K562 (cell line): ENCODE measurements at regions not wholly inside any gene's neighbourhood (a gene's known extent, or its start where the extent isn't known, plus 50 kb on each side); places are given as distances from the start of the nearest gene placed in this dataset.

Experiments
- ARHGAP35 ChIP-seq: fragments of 450-650 bp; IDR thresholded peaks from 2 replicates; pipeline ENCODE4 v1.6.1; 2018; ENCODE audit not compliant: partially characterized antibody
- ARNT ChIP-seq, 2 experiments: fragments of 450-650 bp; IDR thresholded peaks; 2 replicates each; pipeline ENCODE4 v1.6.1; 2016; ENCODE audit warnings: mild to moderate bottlenecking in 1 of 2
- BACH1 ChIP-seq: fragments of 200-800 bp; sonication (Bioruptor generic); IDR thresholded peaks from 2 replicates; pipeline ENCODE4 v1.6.1; 2016; ENCODE audit warnings: missing genetic modification characterization, missing compliant biosample characterization
- EP300 ChIP-seq: IDR thresholded peaks from 2 replicates; pipeline ENCODE4 v1.6.1; 2012; ENCODE audit warnings: low read length, improper control_type of control experiment
- FOXK1 ChIP-seq: sonication (generic); formaldehyde crosslinking; IDR thresholded peaks from 2 replicates; pipeline ENCODE4 v1.8.0; 2022; ENCODE audit warnings: missing genetic modification reagents, mild to moderate bottlenecking, borderline replicate concordance
- MYBL2 ChIP-seq, 2 experiments: fragments of 450-650 bp in 1 of 2; sonication (generic) in 1 of 2; formaldehyde crosslinking in 1 of 2; IDR thresholded peaks; 2 replicates each; pipeline versions ENCODE4 v1.6.1 to v1.8.1; 2017 to 2022; ENCODE audit warnings: borderline replicate concordance in 1 of 2, inconsistent platforms in 1 of 2, low read depth in 1 of 2, mild to moderate bottlenecking in 1 of 2, missing genetic modification reagents in 1 of 2, moderate library complexity in 1 of 2
- TBP ChIP-seq: optimal IDR thresholded peaks from 2 replicates; pipeline ENCODE3; 2011; ENCODE audit warnings: low read depth, low read length, improper control_type of control experiment
- ZBTB1 ChIP-seq: sonication (generic); formaldehyde crosslinking; IDR thresholded peaks from 2 replicates; pipeline ENCODE4 v1.8.1; 2023; ENCODE audit warnings: missing genetic modification reagents, low read depth, mild to moderate bottlenecking, borderline replicate concordance
- ZFP30 ChIP-seq: fragments of 250-450 bp; sonication (Bioruptor Pico); IDR thresholded peaks from 2 replicates; pipeline ENCODE4 v1.8.0; 2022; ENCODE audit warnings: moderate library complexity, mild to moderate bottlenecking, inconsistent platforms, borderline replicate concordance
- TF ChIP-seq, protein P1 (sequence below): fragments of 450-650 bp; formaldehyde crosslinking; IDR thresholded peaks from 2 replicates; pipeline ENCODE4 v1.4.0; 2022; ENCODE audit warnings: missing genetic modification characterization
- TF ChIP-seq, protein P2 (sequence below): fragments of 450-650 bp; IDR thresholded peaks from 2 replicates; pipeline ENCODE4 v1.6.1; 2017; ENCODE audit warnings: antibody characterized with exemption, mild to moderate bottlenecking
- TF ChIP-seq, protein P3 (sequence below), 3 experiments: IDR thresholded peaks in 2 of 3; conservative IDR thresholded peaks in 1 of 3; 2 replicates each; pipeline ENCODE4 v1.5.1; 2011 to 2012; ENCODE audit warnings: low read length in 3 of 3, mild to moderate bottlenecking in 3 of 3, control low read depth in 2 of 3, improper control_type of control experiment in 1 of 3, inconsistent platforms in 1 of 3, low read depth in 1 of 3, mixed read lengths in 1 of 3, moderate library complexity in 1 of 3; ENCODE audit not compliant: insufficient read depth in 2 of 3

DNA sequence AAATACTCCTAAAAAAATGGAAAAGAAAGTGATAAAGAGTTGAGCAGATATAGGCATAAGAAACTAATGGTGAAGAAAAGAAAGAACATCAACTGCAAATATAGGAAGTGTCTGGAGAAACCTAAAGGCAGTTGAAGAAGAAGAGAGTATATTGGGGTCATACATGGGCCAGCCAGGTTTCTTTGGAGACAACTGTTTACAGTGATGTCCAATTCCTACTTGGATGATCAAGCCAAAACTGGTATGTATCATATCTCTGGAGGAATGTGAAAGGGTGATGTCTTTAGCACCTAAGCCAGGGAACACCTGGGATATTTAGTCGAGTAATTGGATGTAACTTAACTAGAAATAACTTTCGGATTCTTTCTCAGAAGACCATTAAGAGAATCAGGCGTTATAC is 129.3 kb upstream of the FLRT2 start:
- TF ChIP-seq MYBL2 (IDR thresholded peaks at IDR 0.05; ENCODE audit: low read depth) (no peak), MYBL2 (CRISPR knock-in tag; IDR thresholded peaks at IDR 0.05; ENCODE audit: borderline replicate concordance) (no peak), BACH1 (tag) (no peak), ARNT (IDR thresholded peaks at IDR 0.05) (no peak), ZFP30 (CRISPR knock-in tag) (no peak), ZBTB1 (no peak), FOXK1 (CRISPR knock-in tag) (no peak), EP300 (no peak), TBP (no peak), ARHGAP35 (no peak)
- TF ChIP-seq, protein P1, sequence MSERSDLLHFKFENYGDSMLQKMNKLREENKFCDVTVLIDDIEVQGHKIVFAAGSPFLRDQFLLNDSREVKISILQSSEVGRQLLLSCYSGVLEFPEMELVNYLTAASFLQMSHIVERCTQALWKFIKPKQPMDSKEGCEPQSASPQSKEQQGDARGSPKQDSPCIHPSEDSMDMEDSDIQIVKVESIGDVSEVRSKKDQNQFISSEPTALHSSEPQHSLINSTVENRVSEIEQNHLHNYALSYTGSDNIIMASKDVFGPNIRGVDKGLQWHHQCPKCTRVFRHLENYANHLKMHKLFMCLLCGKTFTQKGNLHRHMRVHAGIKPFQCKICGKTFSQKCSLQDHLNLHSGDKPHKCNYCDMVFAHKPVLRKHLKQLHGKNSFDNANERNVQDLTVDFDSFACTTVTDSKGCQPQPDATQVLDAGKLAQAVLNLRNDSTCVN (CRISPR knock-in tag) = no peak
- TF ChIP-seq, protein P2, sequence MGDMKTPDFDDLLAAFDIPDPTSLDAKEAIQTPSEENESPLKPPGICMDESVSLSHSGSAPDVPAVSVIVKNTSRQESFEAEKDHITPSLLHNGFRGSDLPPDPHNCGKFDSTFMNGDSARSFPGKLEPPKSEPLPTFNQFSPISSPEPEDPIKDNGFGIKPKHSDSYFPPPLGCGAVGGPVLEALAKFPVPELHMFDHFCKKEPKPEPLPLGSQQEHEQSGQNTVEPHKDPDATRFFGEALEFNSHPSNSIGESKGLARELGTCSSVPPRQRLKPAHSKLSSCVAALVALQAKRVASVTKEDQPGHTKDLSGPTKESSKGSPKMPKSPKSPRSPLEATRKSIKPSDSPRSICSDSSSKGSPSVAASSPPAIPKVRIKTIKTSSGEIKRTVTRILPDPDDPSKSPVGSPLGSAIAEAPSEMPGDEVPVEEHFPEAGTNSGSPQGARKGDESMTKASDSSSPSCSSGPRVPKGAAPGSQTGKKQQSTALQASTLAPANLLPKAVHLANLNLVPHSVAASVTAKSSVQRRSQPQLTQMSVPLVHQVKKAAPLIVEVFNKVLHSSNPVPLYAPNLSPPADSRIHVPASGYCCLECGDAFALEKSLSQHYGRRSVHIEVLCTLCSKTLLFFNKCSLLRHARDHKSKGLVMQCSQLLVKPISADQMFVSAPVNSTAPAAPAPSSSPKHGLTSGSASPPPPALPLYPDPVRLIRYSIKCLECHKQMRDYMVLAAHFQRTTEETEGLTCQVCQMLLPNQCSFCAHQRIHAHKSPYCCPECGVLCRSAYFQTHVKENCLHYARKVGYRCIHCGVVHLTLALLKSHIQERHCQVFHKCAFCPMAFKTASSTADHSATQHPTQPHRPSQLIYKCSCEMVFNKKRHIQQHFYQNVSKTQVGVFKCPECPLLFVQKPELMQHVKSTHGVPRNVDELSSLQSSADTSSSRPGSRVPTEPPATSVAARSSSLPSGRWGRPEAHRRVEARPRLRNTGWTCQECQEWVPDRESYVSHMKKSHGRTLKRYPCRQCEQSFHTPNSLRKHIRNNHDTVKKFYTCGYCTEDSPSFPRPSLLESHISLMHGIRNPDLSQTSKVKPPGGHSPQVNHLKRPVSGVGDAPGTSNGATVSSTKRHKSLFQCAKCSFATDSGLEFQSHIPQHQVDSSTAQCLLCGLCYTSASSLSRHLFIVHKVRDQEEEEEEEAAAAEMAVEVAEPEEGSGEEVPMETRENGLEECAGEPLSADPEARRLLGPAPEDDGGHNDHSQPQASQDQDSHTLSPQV = no peak
- TF ChIP-seq, protein P3, sequence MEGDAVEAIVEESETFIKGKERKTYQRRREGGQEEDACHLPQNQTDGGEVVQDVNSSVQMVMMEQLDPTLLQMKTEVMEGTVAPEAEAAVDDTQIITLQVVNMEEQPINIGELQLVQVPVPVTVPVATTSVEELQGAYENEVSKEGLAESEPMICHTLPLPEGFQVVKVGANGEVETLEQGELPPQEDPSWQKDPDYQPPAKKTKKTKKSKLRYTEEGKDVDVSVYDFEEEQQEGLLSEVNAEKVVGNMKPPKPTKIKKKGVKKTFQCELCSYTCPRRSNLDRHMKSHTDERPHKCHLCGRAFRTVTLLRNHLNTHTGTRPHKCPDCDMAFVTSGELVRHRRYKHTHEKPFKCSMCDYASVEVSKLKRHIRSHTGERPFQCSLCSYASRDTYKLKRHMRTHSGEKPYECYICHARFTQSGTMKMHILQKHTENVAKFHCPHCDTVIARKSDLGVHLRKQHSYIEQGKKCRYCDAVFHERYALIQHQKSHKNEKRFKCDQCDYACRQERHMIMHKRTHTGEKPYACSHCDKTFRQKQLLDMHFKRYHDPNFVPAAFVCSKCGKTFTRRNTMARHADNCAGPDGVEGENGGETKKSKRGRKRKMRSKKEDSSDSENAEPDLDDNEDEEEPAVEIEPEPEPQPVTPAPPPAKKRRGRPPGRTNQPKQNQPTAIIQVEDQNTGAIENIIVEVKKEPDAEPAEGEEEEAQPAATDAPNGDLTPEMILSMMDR (IDR thresholded peaks at IDR 0.05 in 2 of 3, conservative IDR thresholded peaks at IDR 0.05 in 1 of 3; ENCODE audit: insufficient read depth in 2 of 3, low read depth in 1 of 3, low read length in 3 of 3) = no peak
